DND-41 (cell line): ENCODE measurements at regions not wholly inside any gene's neighbourhood (a gene's known extent, or its start where the extent isn't known, plus 50 kb on each side); places are given as distances from the start of the nearest gene placed in this dataset.

Source experiments
- ATAC-seq: fragments of 200-7000 bp; cut with Tn5 transposase; 3 replicates; pipeline ENCODE4 v1.9.1; 2021; ENCODE audit warnings: low read depth; ENCODE audit not compliant: insufficient read depth
- DNase-seq: peaks from one replicate; pipeline ENCODE4 v3.0.0-alpha.2; 2020
- H2AFZ ChIP-seq: 2 replicates; pipeline ENCODE4 v1.6.0; 2012; ENCODE audit warnings: low read depth, low read length
- H3K27ac ChIP-seq: 2 replicates; pipeline ENCODE4 v1.5.1; 2012; ENCODE audit warnings: low read length, inconsistent platforms
- H3K27me3 ChIP-seq: fragments of 200-600 bp; sonication (generic); 2 replicates; pipeline ENCODE4 v1.6.0; 2012; ENCODE audit warnings: low read length, mild to moderate bottlenecking, inconsistent platforms; ENCODE audit not compliant: insufficient read depth, poor library complexity
- H3K36me3 ChIP-seq: 2 replicates; pipeline ENCODE4 v1.5.1; 2012; ENCODE audit warnings: low read length, inconsistent platforms; ENCODE audit not compliant: insufficient read depth
- H3K4me1 ChIP-seq: 2 replicates; pipeline ENCODE4 v1.5.1; 2012; ENCODE audit warnings: mild to moderate bottlenecking, low read length; ENCODE audit not compliant: insufficient read depth
- H3K4me2 ChIP-seq: 2 replicates; pipeline ENCODE4 v1.6.0; 2012; ENCODE audit warnings: mild to moderate bottlenecking, moderate library complexity, low read length, inconsistent platforms; ENCODE audit not compliant: insufficient read depth
- H3K4me3 ChIP-seq, 2 experiments: fragments of 200-600 bp in 1 of 2; shearing (Covaris generic) in 1 of 2; 2 replicates each; pipeline ENCODE4 v1.5.1; 2012 to 2016; ENCODE audit warnings: inconsistent platforms in 2 of 2, low read length in 2 of 2, mild to moderate bottlenecking in 2 of 2, low read depth in 1 of 2, moderate library complexity in 1 of 2
- H3K79me2 ChIP-seq: 2 replicates; pipeline ENCODE4 v1.6.0; 2012; ENCODE audit warnings: low read length, inconsistent platforms; ENCODE audit not compliant: insufficient read depth
- H3K9ac ChIP-seq: 2 replicates; pipeline ENCODE4 v1.6.0; 2012; ENCODE audit warnings: low read depth, mild to moderate bottlenecking, inconsistent platforms, low read length, moderate library complexity
- H3K9me3 ChIP-seq: 2 replicates; pipeline ENCODE4 v1.5.1; 2012; ENCODE audit warnings: low read length, moderate library complexity, mild to moderate bottlenecking, inconsistent platforms; ENCODE audit not compliant: insufficient read depth, severe bottlenecking
- H4K20me1 ChIP-seq: 2 replicates; pipeline ENCODE4 v1.6.0; 2012; ENCODE audit warnings: low read length; ENCODE audit not compliant: insufficient read depth
- EZH2 ChIP-seq: IDR thresholded peaks from 3 replicates; pipeline ENCODE4 v1.6.1; 2012; ENCODE audit warnings: borderline replicate concordance, low read depth, mild to moderate bottlenecking, moderate library complexity, low read length, inconsistent platforms; ENCODE audit not compliant: severe bottlenecking
- TF ChIP-seq, protein P1 (sequence below): IDR thresholded peaks from 2 replicates; pipeline ENCODE4 v1.5.1; 2012; ENCODE audit warnings: borderline replicate concordance, low read length, moderate library complexity, mild to moderate bottlenecking; ENCODE audit not compliant: poor library complexity, severe bottlenecking; ENCODE audit errors: extremely low read depth

DNA sequence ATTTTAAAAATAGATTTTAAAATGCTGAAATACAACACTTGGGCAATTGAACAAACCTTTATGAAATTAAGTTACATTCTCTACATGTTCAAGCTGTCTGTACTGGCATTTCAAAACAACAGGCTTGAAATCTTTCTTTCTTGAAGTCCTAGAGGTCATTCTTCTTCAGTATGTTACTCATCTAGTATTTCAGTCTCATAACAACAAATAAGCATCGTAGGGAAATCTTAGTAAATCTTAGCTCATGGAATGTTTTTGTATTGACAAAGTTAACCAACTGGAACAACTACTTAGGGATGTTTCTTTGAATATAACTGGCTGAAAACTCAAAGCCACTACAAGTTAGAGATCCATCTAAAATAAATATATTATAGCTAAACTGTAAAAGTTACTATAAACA, 96.6 kb downstream of the KIF2B start:
- Histone ChIP-seq H2AFZ (no peak overlapping the region), H3K9ac (no peak overlapping the region), H3K79me2 (no peaks in the 10 kb centered on the region), H3K4me1 (no peaks in the 10 kb centered on the region), H3K27ac (no peak overlapping the region), H3K4me3 (no peak overlapping the region), H3K9me3 (no peaks in the 10 kb centered on the region), H3K4me2 (no peak overlapping the region), H3K27me3 (no peaks in the 10 kb centered on the region), H4K20me1 (no peaks in the 10 kb centered on the region), H3K36me3 (no peaks in the 10 kb centered on the region)
- TF ChIP-seq, protein P1, sequence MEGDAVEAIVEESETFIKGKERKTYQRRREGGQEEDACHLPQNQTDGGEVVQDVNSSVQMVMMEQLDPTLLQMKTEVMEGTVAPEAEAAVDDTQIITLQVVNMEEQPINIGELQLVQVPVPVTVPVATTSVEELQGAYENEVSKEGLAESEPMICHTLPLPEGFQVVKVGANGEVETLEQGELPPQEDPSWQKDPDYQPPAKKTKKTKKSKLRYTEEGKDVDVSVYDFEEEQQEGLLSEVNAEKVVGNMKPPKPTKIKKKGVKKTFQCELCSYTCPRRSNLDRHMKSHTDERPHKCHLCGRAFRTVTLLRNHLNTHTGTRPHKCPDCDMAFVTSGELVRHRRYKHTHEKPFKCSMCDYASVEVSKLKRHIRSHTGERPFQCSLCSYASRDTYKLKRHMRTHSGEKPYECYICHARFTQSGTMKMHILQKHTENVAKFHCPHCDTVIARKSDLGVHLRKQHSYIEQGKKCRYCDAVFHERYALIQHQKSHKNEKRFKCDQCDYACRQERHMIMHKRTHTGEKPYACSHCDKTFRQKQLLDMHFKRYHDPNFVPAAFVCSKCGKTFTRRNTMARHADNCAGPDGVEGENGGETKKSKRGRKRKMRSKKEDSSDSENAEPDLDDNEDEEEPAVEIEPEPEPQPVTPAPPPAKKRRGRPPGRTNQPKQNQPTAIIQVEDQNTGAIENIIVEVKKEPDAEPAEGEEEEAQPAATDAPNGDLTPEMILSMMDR: no peak
- no peak for TF ChIP-seq EZH2
- DNase-seq (no peak), ATAC-seq (no peak)

DNA sequence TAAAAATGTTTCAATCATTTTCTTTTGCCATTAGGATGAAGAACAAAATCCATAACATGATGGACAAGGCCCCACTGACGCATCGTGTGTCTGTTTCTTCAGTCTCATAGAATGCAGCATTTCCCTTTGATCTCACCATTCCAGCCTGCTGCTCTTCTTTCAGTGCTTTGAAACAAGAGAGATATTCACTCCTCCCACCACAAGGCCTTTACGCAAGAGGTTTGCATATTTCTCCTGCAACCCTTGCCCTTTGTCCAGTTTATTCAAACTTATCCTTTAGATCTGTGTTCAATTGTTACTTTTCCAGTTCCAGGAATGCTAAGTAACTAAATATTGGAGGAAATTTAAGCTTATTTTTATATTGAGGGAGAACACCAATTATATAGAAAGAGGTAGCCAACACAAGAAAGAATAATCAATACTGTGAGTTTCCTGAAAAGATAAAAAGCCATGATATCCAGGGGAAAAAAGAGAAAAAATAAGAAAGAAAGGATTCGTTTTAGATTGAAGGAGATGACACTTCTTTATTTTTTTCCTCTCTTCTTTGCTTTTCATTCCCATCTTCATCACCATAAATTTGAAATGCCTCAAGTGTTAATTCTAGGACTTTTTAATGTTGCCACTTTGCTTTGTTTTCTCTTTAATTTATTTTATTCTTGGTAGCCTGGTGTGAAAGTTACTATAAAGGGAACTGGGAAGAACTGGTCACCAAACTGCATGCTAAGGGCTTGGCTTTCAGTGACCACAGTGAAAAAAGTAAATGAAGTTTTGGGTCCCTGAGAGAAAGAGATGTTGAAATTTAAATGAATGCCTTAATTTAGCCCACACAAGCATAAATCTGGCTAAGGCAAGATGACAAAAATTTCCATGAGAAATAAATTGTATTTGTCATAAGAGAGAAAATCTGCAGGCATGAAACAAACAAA, 102.1 kb downstream of the KIF2B start:
- Histone ChIP-seq H3K36me3 (no peaks in the 10 kb centered on the region), H3K9ac (no peak overlapping the region), H3K4me1 (no peaks in the 10 kb centered on the region), H3K79me2 (no peaks in the 10 kb centered on the region), H3K4me2 (no peak overlapping the region), H3K27me3 (no peaks in the 10 kb centered on the region), H3K27ac (no peak overlapping the region), H3K9me3 (no peaks in the 10 kb centered on the region), H3K4me3 (no peak overlapping the region), H2AFZ (no peak overlapping the region), H4K20me1 (no peaks in the 10 kb centered on the region)
- DNase-seq: no peak
- no peak for ATAC-seq
- TF ChIP-seq, protein P1: no peak
- no peak for TF ChIP-seq EZH2

DNA sequence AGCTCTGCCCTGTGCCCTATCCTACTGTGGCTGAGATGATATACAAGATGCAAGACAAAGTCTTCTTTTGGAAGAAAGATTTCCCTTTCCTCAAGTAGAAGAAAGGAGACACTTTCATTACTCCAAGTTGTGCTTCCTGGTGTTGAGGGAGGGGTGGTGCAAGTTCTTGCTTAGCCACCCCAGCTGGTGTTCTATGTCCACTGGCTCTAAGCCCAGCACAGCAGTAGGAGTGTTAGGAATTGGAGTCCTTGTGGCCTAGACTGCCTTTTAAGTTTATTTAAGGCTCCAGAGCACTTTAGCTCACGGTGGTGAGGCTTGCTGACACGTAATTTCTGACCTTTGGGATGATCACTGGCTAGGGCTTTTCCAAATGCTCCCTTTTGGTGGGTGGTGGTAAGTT, 109.7 kb downstream of the KIF2B start:
- peaks cover 5% of the 10 kb centered on the region for H3K9me3 ChIP-seq
- no peaks in the 10 kb centered on the region for H3K79me2 ChIP-seq
- no peak for ATAC-seq

More for the DNA sequence above, 109.7 kb downstream of the KIF2B start:
- no peaks in the 10 kb centered on the region for H4K20me1 ChIP-seq
- H3K36me3 ChIP-seq: no peaks in the 10 kb centered on the region
- H2AFZ ChIP-seq: no peak overlapping the region
- H3K4me3 ChIP-seq: no peak overlapping the region
- H3K27ac ChIP-seq: no peak overlapping the region
- no peak overlapping the region for H3K4me2 ChIP-seq
- no peak for DNase-seq
- TF ChIP-seq, protein P1: no peak
- no peak for TF ChIP-seq EZH2
- H3K4me1 ChIP-seq: no peaks in the 10 kb centered on the region
- H3K27me3 ChIP-seq: no peaks in the 10 kb centered on the region
- no peak overlapping the region for H3K9ac ChIP-seq
